Panc1 (cell line): ENCODE measurements at regions not wholly inside any gene's neighbourhood (a gene's known extent, or its start where the extent isn't known, plus 50 kb on each side); places are given as distances from the start of the nearest gene placed in this dataset.

Experiments used
- ATAC-seq: fragments of 200-7000 bp; cut with Tn5 transposase; 2 replicates; pipeline ENCODE4 v1.9.1; 2020; ENCODE audit warnings: mild to moderate bottlenecking, moderate library complexity
- BruUV-seq: library from RNA; stranded (reverse); fragments of 400-500 nt; replicated peaks from 2 replicates; lab custom pipeline; 2021; lab: Mats Ljungman, UMichigan
- CTCF ChIA-PET: fragments of 300-600 bp; sonication (Branson Sonifier 250); formaldehyde crosslinking; loops from one replicate; lab custom pipeline; 2022; ENCODE audit warnings: antibody characterized with exemption; lab: Charles Lee
- POLR2A ChIA-PET: fragments of 300-600 bp; sonication (Branson Sonifier 250); formaldehyde crosslinking; loops from one replicate; lab custom pipeline; 2022; ENCODE audit warnings: antibody characterized with exemption; lab: Charles Lee
- DNase-seq: peaks from one replicate; pipeline ENCODE4 v3.0.0-alpha.2; 2010; ENCODE audit warnings: low read depth, low spot score
- H3K27ac ChIP-seq: 2 replicates; pipeline ENCODE4 v1.5.1; 2011; ENCODE audit warnings: mild to moderate bottlenecking, low read length, inconsistent platforms
- H3K27me3 ChIP-seq: fragments of 200-500 bp; sonication (Bioruptor generic); 2 replicates; pipeline ENCODE4 v1.6.0; 2014; ENCODE audit warnings: low read length, inconsistent platforms; ENCODE audit not compliant: control insufficient read depth, insufficient read depth
- H3K36me3 ChIP-seq: fragments of 200-500 bp; sonication (Bioruptor generic); 2 replicates; pipeline ENCODE4 v1.5.1; 2014; ENCODE audit warnings: inconsistent platforms, mild to moderate bottlenecking, low read length, moderate library complexity; ENCODE audit not compliant: control insufficient read depth, insufficient read depth
- H3K4me1 ChIP-seq: 2 replicates; pipeline ENCODE4 v1.5.1; 2011; ENCODE audit warnings: inconsistent platforms, mild to moderate bottlenecking, low read length, moderate library complexity; ENCODE audit not compliant: control insufficient read depth, insufficient read depth
- H3K4me3 ChIP-seq, 2 experiments: 2 replicates each; pipeline ENCODE4 v1.5.1; 2011 to 2012; ENCODE audit warnings: low read depth in 2 of 2, low read length in 2 of 2, mild to moderate bottlenecking in 2 of 2, inconsistent platforms in 1 of 2, moderate library complexity in 1 of 2
- H3K9me3 ChIP-seq: fragments of 200-500 bp; sonication (Bioruptor generic); 2 replicates; pipeline ENCODE4 v1.5.1; 2014; ENCODE audit warnings: low read depth, mild to moderate bottlenecking, inconsistent platforms, low read length, moderate library complexity; ENCODE audit not compliant: control insufficient read depth, insufficient read depth
- POLR2AphosphoS5 ChIP-seq: IDR thresholded peaks from 2 replicates; pipeline ENCODE4 v1.6.1; 2012; ENCODE audit warnings: mild to moderate bottlenecking, low read depth, low read length, moderate library complexity
- SIN3A ChIP-seq: IDR thresholded peaks from 2 replicates; pipeline ENCODE4 v1.6.1; 2012; ENCODE audit warnings: low read depth, mild to moderate bottlenecking, low read length, moderate library complexity, borderline replicate concordance; ENCODE audit not compliant: insufficient read depth
- TCF7L2 ChIP-seq: IDR thresholded peaks from 2 replicates; pipeline ENCODE4 v1.6.1; 2011; ENCODE audit warnings: mild to moderate bottlenecking, low read depth, low read length, inconsistent platforms
- in situ Hi-C: cut with HindIII; loops from 2 replicates; pipeline ENCODE4 v1.10.0; 2016; ENCODE audit warnings: low sequenced_read_pairs, low pct_unique_long_range_greater_than_20kb
- intact Hi-C: fragments of 100-400 bp; cut with micrococcal nuclease; formaldehyde crosslinking; loops from one replicate; pipeline ENCODE4 v1.10.0; 2022; ENCODE audit not compliant: unreplicated experiment
- TF ChIP-seq, protein P1 (sequence below): fragments of 450-650 bp; IDR thresholded peaks from 2 replicates; pipeline ENCODE4 v1.5.1; 2017; ENCODE audit warnings: mild to moderate bottlenecking
- TF ChIP-seq, protein P2 (sequence below), 2 experiments: IDR thresholded peaks; 2 replicates each; pipeline ENCODE4 v1.6.1; 2011 to 2012; ENCODE audit warnings: low read depth in 2 of 2, control low read depth in 1 of 2, low read length in 1 of 2, mild to moderate bottlenecking in 1 of 2, moderate library complexity in 1 of 2; ENCODE audit not compliant: insufficient read depth in 1 of 2

DNA sequence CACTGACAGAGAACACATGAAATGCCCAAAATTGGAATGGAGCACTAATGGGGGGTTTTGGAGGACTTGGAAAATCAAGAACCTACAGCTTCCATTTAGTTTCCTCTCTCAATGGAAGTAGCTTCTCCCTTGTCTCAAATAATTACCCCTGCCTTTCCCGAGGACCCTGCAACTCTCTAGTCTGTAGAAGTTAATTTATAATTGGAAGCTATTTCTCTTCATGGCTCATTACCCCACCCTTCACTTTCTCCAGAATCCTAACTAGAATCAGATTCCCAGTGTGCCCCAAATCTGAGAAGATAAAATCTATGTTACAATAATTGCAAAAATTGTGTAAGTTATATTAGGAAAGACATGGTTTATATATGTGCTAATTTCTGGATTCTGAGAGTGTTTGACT lies 181.5 kb upstream of the ATP1B1 start:
- BruUV-seq = no TSS peak
- intact Hi-C loops (no loop called here), in situ Hi-C loops (no loop called here)
- DNase-seq = no peak
- Histone ChIP-seq H3K27me3 (no peaks in the 10 kb centered on the region), H3K27ac (no peak overlapping the region), H3K9me3 (no peaks in the 10 kb centered on the region; the same call in 1 of the 2 replicates), H3K4me1 (peaks cover 17% of the 10 kb centered on the region), H3K4me3 (no peak overlapping the region), H3K36me3 (no peaks in the 10 kb centered on the region)
- CTCF ChIA-PET = no interaction called here
- ATAC-seq = no peak
- POLR2A ChIA-PET = no interaction called here
- TF ChIP-seq, protein P1, sequence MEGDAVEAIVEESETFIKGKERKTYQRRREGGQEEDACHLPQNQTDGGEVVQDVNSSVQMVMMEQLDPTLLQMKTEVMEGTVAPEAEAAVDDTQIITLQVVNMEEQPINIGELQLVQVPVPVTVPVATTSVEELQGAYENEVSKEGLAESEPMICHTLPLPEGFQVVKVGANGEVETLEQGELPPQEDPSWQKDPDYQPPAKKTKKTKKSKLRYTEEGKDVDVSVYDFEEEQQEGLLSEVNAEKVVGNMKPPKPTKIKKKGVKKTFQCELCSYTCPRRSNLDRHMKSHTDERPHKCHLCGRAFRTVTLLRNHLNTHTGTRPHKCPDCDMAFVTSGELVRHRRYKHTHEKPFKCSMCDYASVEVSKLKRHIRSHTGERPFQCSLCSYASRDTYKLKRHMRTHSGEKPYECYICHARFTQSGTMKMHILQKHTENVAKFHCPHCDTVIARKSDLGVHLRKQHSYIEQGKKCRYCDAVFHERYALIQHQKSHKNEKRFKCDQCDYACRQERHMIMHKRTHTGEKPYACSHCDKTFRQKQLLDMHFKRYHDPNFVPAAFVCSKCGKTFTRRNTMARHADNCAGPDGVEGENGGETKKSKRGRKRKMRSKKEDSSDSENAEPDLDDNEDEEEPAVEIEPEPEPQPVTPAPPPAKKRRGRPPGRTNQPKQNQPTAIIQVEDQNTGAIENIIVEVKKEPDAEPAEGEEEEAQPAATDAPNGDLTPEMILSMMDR = no peak
- TF ChIP-seq, protein P2, sequence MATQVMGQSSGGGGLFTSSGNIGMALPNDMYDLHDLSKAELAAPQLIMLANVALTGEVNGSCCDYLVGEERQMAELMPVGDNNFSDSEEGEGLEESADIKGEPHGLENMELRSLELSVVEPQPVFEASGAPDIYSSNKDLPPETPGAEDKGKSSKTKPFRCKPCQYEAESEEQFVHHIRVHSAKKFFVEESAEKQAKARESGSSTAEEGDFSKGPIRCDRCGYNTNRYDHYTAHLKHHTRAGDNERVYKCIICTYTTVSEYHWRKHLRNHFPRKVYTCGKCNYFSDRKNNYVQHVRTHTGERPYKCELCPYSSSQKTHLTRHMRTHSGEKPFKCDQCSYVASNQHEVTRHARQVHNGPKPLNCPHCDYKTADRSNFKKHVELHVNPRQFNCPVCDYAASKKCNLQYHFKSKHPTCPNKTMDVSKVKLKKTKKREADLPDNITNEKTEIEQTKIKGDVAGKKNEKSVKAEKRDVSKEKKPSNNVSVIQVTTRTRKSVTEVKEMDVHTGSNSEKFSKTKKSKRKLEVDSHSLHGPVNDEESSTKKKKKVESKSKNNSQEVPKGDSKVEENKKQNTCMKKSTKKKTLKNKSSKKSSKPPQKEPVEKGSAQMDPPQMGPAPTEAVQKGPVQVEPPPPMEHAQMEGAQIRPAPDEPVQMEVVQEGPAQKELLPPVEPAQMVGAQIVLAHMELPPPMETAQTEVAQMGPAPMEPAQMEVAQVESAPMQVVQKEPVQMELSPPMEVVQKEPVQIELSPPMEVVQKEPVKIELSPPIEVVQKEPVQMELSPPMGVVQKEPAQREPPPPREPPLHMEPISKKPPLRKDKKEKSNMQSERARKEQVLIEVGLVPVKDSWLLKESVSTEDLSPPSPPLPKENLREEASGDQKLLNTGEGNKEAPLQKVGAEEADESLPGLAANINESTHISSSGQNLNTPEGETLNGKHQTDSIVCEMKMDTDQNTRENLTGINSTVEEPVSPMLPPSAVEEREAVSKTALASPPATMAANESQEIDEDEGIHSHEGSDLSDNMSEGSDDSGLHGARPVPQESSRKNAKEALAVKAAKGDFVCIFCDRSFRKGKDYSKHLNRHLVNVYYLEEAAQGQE (IDR thresholded peaks at IDR 0.05; ENCODE audit: insufficient read depth in 1 of 2, low read depth in 2 of 2, low read length in 1 of 2) = no peak
- TF ChIP-seq POLR2AphosphoS5 (no peak), SIN3A (no peak), TCF7L2 (no peak)

DNA sequence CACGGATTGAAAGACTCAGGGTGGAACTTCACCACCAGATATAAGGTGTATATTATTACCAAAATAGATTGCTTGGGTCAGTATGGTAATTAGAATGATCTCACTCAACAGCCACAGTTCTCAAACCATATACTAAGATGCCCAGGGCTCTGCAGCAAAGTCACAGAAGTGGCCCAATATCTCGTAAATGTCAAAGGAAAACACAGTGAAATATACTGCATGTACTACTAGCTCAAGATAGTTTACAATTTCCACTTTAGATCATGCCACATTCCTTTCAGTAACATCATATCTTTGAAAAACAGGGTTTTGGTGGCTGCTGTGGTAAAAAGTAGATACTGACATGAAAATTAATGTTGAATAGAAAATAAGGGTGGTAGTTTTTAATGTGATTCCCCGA lies 180.3 kb upstream of the ATP1B1 start:
- no TSS peak for BruUV-seq
- no peak for DNase-seq
- Histone ChIP-seq H3K27ac (no peak overlapping the region), H3K9me3 (no peaks in the 10 kb centered on the region; the same call in 1 of the 2 replicates), H3K4me1 (peaks cover 4% of the 10 kb centered on the region), H3K4me3 (no peak overlapping the region), H3K36me3 (no peaks in the 10 kb centered on the region), H3K27me3 (no peaks in the 10 kb centered on the region)
- ChIA-PET POLR2A (no interaction called here), CTCF (no interaction called here)
- in situ Hi-C loops = no loop called here
- intact Hi-C loops = no loop called here
- TF ChIP-seq, protein P1 = no peak
- no peak for TF ChIP-seq POLR2AphosphoS5
- no peak for ATAC-seq

DNA sequence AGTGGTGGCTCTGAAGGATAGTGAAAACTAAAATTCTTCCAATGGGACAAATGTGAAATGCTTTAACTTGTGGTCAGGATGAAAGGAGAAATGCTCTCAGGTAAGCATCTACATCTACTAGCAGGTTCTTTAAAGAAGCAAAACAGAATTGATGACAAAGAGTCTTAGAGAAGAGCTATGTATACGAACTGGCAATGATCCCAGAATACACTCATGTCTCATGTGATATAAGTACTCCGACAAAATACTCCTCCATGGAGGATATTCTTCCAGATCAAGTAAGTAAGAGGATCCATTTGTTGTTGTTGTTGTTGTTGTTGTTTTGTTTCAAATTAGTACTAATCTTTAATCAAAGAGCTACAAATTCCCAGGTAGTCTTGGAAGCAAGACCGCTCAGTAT lies 174.0 kb upstream of the ATP1B1 start:
- in situ Hi-C loops = no loop called here
- ChIA-PET POLR2A (no interaction called here), CTCF (no interaction called here)
- intact Hi-C loops = no loop called here
- TF ChIP-seq POLR2AphosphoS5 (no peak), SIN3A (no peak), TCF7L2 (no peak)
- TF ChIP-seq, protein P1 = no peak
- TF ChIP-seq, protein P2 (IDR thresholded peaks at IDR 0.05; ENCODE audit: insufficient read depth in 1 of 2, low read depth in 2 of 2, low read length in 1 of 2) = no peak
- H3K9me3 ChIP-seq = no peaks in the 10 kb centered on the region
- DNase-seq = peak; percentile 27
- no peak overlapping the region for H3K4me3 ChIP-seq
- no peaks in the 10 kb centered on the region for H3K36me3 ChIP-seq
- H3K4me1 ChIP-seq = no peaks in the 10 kb centered on the region
- no peaks in the 10 kb centered on the region for H3K27me3 ChIP-seq
- H3K27ac ChIP-seq = no peak overlapping the region
- ATAC-seq = no peak
- BruUV-seq = no TSS peak
